ENCODE measurements at regions not wholly inside any gene's neighbourhood (a gene's known extent, or its start where the extent isn't known, plus 50 kb on each side); places are given as distances from the start of the nearest gene placed in this dataset.

GRCh38 chr18:38898167-38898566 lies 1332.6 kb upstream of the CELF4 start:
- TF ChIP-seq FOXA1 (IDR thresholded peaks at IDR 0.05) = no peak
- no peak for TF ChIP-seq ZBTB33 (IDR thresholded peaks at IDR 0.05)
- TF ChIP-seq HNF4A (conservative IDR thresholded peaks at IDR 0.05) = no peak
- TF ChIP-seq MAX (IDR thresholded peaks at IDR 0.05) = no peak
- TF ChIP-seq HNF4G (IDR thresholded peaks at IDR 0.05) = no peak
- no peak for TF ChIP-seq RXRA (IDR thresholded peaks at IDR 0.05)
- no peak for TF ChIP-seq JUND (IDR thresholded peaks at IDR 0.05)
- no peak for TF ChIP-seq SP1 (IDR thresholded peaks at IDR 0.05)
- no peaks in the 10 kb centered on the region for H3K4me1 ChIP-seq (ENCODE audit: control insufficient read depth in 4 of 4, insufficient read depth in 4 of 4, low read length in 3 of 4)
- H3K36me3 ChIP-seq (ENCODE audit: control insufficient read depth in 4 of 4, insufficient read depth in 3 of 4, low read depth in 1 of 4, low read length in 3 of 4) = no peaks in the 10 kb centered on the region
- WGBS = 64% methylated on average over 3 of the region's 3 CpGs
- H3K4me3 ChIP-seq (ENCODE audit: low read depth in 1 of 3, low read length in 3 of 3) = no peak overlapping the region
- no peak overlapping the region for H3K27ac ChIP-seq (ENCODE audit: low read depth in 1 of 2, low read length in 2 of 2)
- no peaks in the 10 kb centered on the region for H3K9me3 ChIP-seq (ENCODE audit: control insufficient read depth in 4 of 4, low read length in 3 of 4)
- no peak overlapping the region for H3K9ac ChIP-seq (ENCODE audit: low read depth in 1 of 2, low read length in 2 of 2)
- no peak for DNase-seq (ENCODE audit: low spot score)
- no peaks in the 10 kb centered on the region for H3K27me3 ChIP-seq (ENCODE audit: control insufficient read depth in 4 of 4, insufficient read depth in 4 of 4, low read length in 3 of 4)

GRCh38 chr18:38895560-38895959 lies 1330.0 kb upstream of the CELF4 start:
- no peak overlapping the region for H3K9ac ChIP-seq (ENCODE audit: low read depth in 1 of 2, low read length in 2 of 2)
- TF ChIP-seq HNF4A (conservative IDR thresholded peaks at IDR 0.05) (no peak), ZBTB33 (IDR thresholded peaks at IDR 0.05) (no peak), HNF4G (IDR thresholded peaks at IDR 0.05) (no peak), JUND (IDR thresholded peaks at IDR 0.05) (no peak), RXRA (IDR thresholded peaks at IDR 0.05) (no peak), FOXA2 (IDR thresholded peaks at IDR 0.05) (no peak), NR2F2 (IDR thresholded peaks at IDR 0.05) (no peak), GABPA (IDR thresholded peaks at IDR 0.05 in 1 of 2, conservative IDR thresholded peaks at IDR 0.05 in 1 of 2) (no peak), REST (IDR thresholded peaks at IDR 0.05) (no peak)
- 43% methylated on average over 2 of the region's 2 CpGs for WGBS
- no peaks in the 10 kb centered on the region for H3K36me3 ChIP-seq (ENCODE audit: control insufficient read depth in 4 of 4, insufficient read depth in 3 of 4, low read depth in 1 of 4, low read length in 3 of 4)
- no peaks in the 10 kb centered on the region for H3K4me1 ChIP-seq (ENCODE audit: control insufficient read depth in 4 of 4, insufficient read depth in 4 of 4, low read length in 3 of 4)
- no peak overlapping the region for H3K4me3 ChIP-seq (ENCODE audit: low read depth in 1 of 3, low read length in 3 of 3)
- DNase-seq (ENCODE audit: low spot score) = no peak
- H3K27ac ChIP-seq (ENCODE audit: low read depth in 1 of 2, low read length in 2 of 2) = no peak overlapping the region
- H3K27me3 ChIP-seq (ENCODE audit: control insufficient read depth in 4 of 4, insufficient read depth in 4 of 4, low read length in 3 of 4) = no peaks in the 10 kb centered on the region
- H3K9me3 ChIP-seq (ENCODE audit: control insufficient read depth in 4 of 4, low read length in 3 of 4) = no peaks in the 10 kb centered on the region

All from liver (tissue), 7 donors.